HCT116 (cell line): ENCODE measurements at regions not wholly inside any gene's neighbourhood (a gene's known extent, or its start where the extent isn't known, plus 50 kb on each side); places are given as distances from the start of the nearest gene placed in this dataset.

Experiments
- ATAC-seq: fragments of 200-7000 bp; cut with Tn5 transposase; 2 replicates; pipeline ENCODE4 v1.9.1; 2020; ENCODE audit warnings: mild to moderate bottlenecking, moderate library complexity
- BruUV-seq: library from RNA; stranded (reverse); fragments of 400-500 nt; replicated peaks from 2 replicates; lab custom pipeline; 2021; lab: Mats Ljungman, UMichigan
- CTCF ChIA-PET: fragments of 300-600 bp; sonication (Branson Sonifier 250); formaldehyde crosslinking; loops from one replicate; lab custom pipeline; 2021; ENCODE audit warnings: antibody characterized with exemption; lab: Charles Lee
- POLR2A ChIA-PET: fragments of 300-600, 350-600 bp; sonication (Branson Sonifier 250); formaldehyde crosslinking; loops from one replicate; lab custom pipeline; 2021; ENCODE audit warnings: antibody characterized with exemption; lab: Charles Lee
- RAD21 ChIA-PET, 2 experiments: fragments of 300-600 bp; sonication (Branson Sonifier 250); formaldehyde crosslinking; loops; one replicate each; lab custom pipeline; 2023; ENCODE audit warnings: low total read pairs in 2 of 2; ENCODE audit not compliant: uncharacterized antibody in 2 of 2, unreplicated experiment in 2 of 2, low non-redundant PET in 1 of 2; lab: Charles Lee
- DNase-seq: peaks from one replicate; pipeline ENCODE4 v3.0.0-alpha.2; 2010; ENCODE audit warnings: low read depth, low spot score
- H2AFZ ChIP-seq: fragments of 200-600 bp; shearing (Covaris generic), sonication (generic); 2 replicates; pipeline ENCODE4 v1.6.1; 2017; ENCODE audit warnings: low read depth, mixed run types, mixed read lengths, antibody characterized with exemption, low read length; ENCODE audit not compliant: poor library complexity, severe bottlenecking
- H3K27ac ChIP-seq: 2 replicates; pipeline ENCODE4 v1.5.1; 2012; ENCODE audit warnings: low read depth, low read length
- H3K27me3 ChIP-seq: fragments of 200-600 bp; sonication (generic); 2 replicates; pipeline ENCODE4 v1.6.1; 2016; ENCODE audit warnings: mixed run types, low read length, mixed read lengths; ENCODE audit not compliant: insufficient read depth
- H3K36me3 ChIP-seq, 2 experiments: fragments of 200-500 bp in 1 of 2; fragments of 200-600 bp in 1 of 2; sonication (Bioruptor generic) in 1 of 2; sonication (generic) in 1 of 2; 2 replicates each; pipeline versions ENCODE4 v1.5.1 to v1.6.1; 2014 to 2016; ENCODE audit warnings: low read length in 2 of 2, inconsistent platforms in 1 of 2, mixed read lengths in 1 of 2, mixed run types in 1 of 2; ENCODE audit not compliant: insufficient read depth in 2 of 2, control insufficient read depth in 1 of 2
- H3K4me1 ChIP-seq, 2 experiments: fragments of 200-600 bp in 1 of 2; sonication (generic) in 1 of 2; 2 replicates each; pipeline versions ENCODE4 v1.5.1 to v1.6.1; 2012 to 2017; ENCODE audit warnings: low read length in 2 of 2, inconsistent platforms in 1 of 2, mild to moderate bottlenecking in 1 of 2, mixed read lengths in 1 of 2, mixed run types in 1 of 2, moderate library complexity in 1 of 2; ENCODE audit not compliant: insufficient read depth in 2 of 2, control insufficient read depth in 1 of 2
- H3K4me2 ChIP-seq: fragments of 200-600 bp; sonication (generic); 2 replicates; pipeline ENCODE4 v1.6.1; 2017; ENCODE audit warnings: mixed run types, low read length, mixed read lengths
- H3K4me3 ChIP-seq, 2 experiments: fragments of 200-600 bp in 1 of 2; sonication (generic) in 1 of 2; replicated peaks in 1 of 2; 2 replicates each; pipeline ENCODE4 v1.5.1; 2011 to 2016; ENCODE audit warnings: low read length in 2 of 2, control low read depth in 1 of 2, low read depth in 1 of 2, mild to moderate bottlenecking in 1 of 2, mixed read lengths in 1 of 2, mixed run types in 1 of 2
- H3K79me2 ChIP-seq: fragments of 200-600 bp; sonication (generic); 2 replicates; pipeline ENCODE4 v1.6.1; 2017; ENCODE audit warnings: mild to moderate bottlenecking, mixed run types, low read length, moderate library complexity, mixed read lengths; ENCODE audit not compliant: insufficient read depth
- H3K9ac ChIP-seq: fragments of 200-600 bp; sonication (generic); 2 replicates; pipeline ENCODE4 v1.6.1; 2016; ENCODE audit warnings: low read length, mixed read lengths
- H3K9me2 ChIP-seq: fragments of 200-600 bp; sonication (generic), shearing (Covaris generic); 2 replicates; pipeline ENCODE4 v1.6.1; 2017; ENCODE audit warnings: mixed run types, mild to moderate bottlenecking, moderate library complexity; ENCODE audit not compliant: insufficient read depth
- H3K9me3 ChIP-seq, 2 experiments: fragments of 200-500 bp in 1 of 2; fragments of 200-600 bp in 1 of 2; sonication (Bioruptor generic) in 1 of 2; sonication (generic) in 1 of 2; 2 replicates each; pipeline ENCODE4 v1.6.1; 2014 to 2017; ENCODE audit warnings: low read length in 2 of 2, mixed read lengths in 2 of 2, inconsistent platforms in 1 of 2, low read depth in 1 of 2, mild to moderate bottlenecking in 1 of 2, mixed run types in 1 of 2, moderate library complexity in 1 of 2; ENCODE audit not compliant: control insufficient read depth in 1 of 2, insufficient read depth in 1 of 2
- H4K20me1 ChIP-seq: fragments of 200-600 bp; sonication (generic), shearing (Covaris generic); 2 replicates; pipeline ENCODE4 v1.6.1; 2017; ENCODE audit warnings: mixed run types, mild to moderate bottlenecking, moderate library complexity; ENCODE audit not compliant: insufficient read depth
- EGR1 ChIP-seq: IDR thresholded peaks from 2 replicates; pipeline ENCODE4 v1.6.1; 2012; ENCODE audit warnings: low read depth
- ELF1 ChIP-seq: IDR thresholded peaks from 2 replicates; pipeline ENCODE4 v1.6.1; 2012; ENCODE audit warnings: low read depth, borderline replicate concordance
- EZH2phosphoT487 ChIP-seq: fragments of 200-600 bp; IDR thresholded peaks from 2 replicates; pipeline ENCODE4 v1.6.1; 2018; ENCODE audit warnings: antibody characterized with exemption, borderline replicate concordance
- JUND ChIP-seq: IDR thresholded peaks from 2 replicates; pipeline ENCODE4 v1.6.1; 2012
- MAX ChIP-seq: IDR thresholded peaks from 2 replicates; pipeline ENCODE4 v1.6.1; 2012
- REST ChIP-seq: IDR thresholded peaks from 2 replicates; pipeline ENCODE4 v1.6.1; 2012; ENCODE audit warnings: low read depth
- SRF ChIP-seq: IDR thresholded peaks from 2 replicates; pipeline ENCODE4 v1.6.1; 2012; ENCODE audit warnings: low read depth
- TCF7L2 ChIP-seq: IDR thresholded peaks from 2 replicates; pipeline ENCODE4 v1.7.0; 2011; ENCODE audit warnings: borderline replicate concordance, inconsistent platforms; ENCODE audit not compliant: insufficient read depth, insufficient read length; ENCODE audit errors: extremely low read depth
- ZFX ChIP-seq: fragments of 450-650 bp; IDR thresholded peaks from 2 replicates; pipeline ENCODE4 v1.6.1; 2017
- ZNF274 ChIP-seq: fragments of 200-500 bp; sonication (Bioruptor generic); IDR thresholded peaks from 2 replicates; pipeline ENCODE4 v1.6.1; 2014; ENCODE audit warnings: mild to moderate bottlenecking, low read depth, low read length, inconsistent platforms
- intact Hi-C: fragments of 100-400 bp; cut with micrococcal nuclease; formaldehyde crosslinking; loops from 2 replicates; pipeline ENCODE4 v1.10.0; 2022

DNA sequence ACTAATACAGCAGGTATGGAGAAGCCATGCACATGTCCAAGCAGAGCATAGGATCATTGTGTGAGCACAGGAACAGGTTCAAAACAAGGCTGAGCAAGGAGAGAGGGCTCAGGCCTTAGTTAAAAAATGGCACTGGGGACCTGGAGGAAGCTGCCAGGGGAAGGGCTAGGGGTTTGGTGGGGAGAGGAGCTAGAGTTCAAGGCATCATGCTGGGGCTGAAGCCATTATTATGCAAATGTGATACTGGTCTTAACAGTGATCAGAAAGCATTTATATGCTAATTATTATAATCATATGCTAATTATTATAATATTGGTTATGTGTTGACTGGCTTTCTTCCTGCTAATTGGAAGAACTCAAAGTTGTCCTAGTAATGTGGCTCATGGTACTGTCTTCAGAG, 546.0 kb upstream of the CFAP20DC start (continued):
- no peak for TF ChIP-seq MAX

- ChIA-PET RAD21 (no interaction called here), CTCF (no interaction called here)
Measured at GRCh38 chr3:59593380-59593779, 543.6 kb upstream of the CFAP20DC start.

More at GRCh38 chr3:59593380-59593779, 543.6 kb upstream of the CFAP20DC start:
- Histone ChIP-seq H3K79me2 (no peaks in the 10 kb centered on the region), H3K9me3 (no peaks in the 10 kb centered on the region), H3K27me3 (peaks cover 5% of the 10 kb centered on the region; the same call in 1 of the 2 replicates), H3K9ac (no peak overlapping the region), H3K4me2 (no peak overlapping the region), H3K27ac (no peak overlapping the region), H4K20me1 (no peaks in the 10 kb centered on the region), H3K4me3 (no peak overlapping the region), H3K9me2 (no peaks in the 10 kb centered on the region), H3K36me3 (no peaks in the 10 kb centered on the region), H3K4me1 (no peaks in the 10 kb centered on the region), H2AFZ (no peak overlapping the region)
- ATAC-seq (no peak), DNase-seq (no peak)
- no TSS peak for BruUV-seq
- POLR2A ChIA-PET = no interaction called here
- intact Hi-C loops = no loop called here
- TF ChIP-seq ZFX (no peak), TCF7L2 (no peak), SRF (no peak), ZNF274 (no peak), EGR1 (no peak), REST (no peak), ELF1 (no peak), JUND (no peak), EZH2phosphoT487 (no peak)
- TF ChIP-seq, all 23 proteins: peak for 0
